HG02870 (cell line): ENCODE measurements at regions not wholly inside any gene's neighbourhood (a gene's known extent, or its start where the extent isn't known, plus 50 kb on each side); places are given as distances from the start of the nearest gene placed in this dataset.

Source experiments
- ATAC-seq: cut with Tn5 transposase; IDR thresholded peaks from one replicate; pipeline ENCODE4 v1.9.1; 2021; ENCODE audit warnings: mild to moderate bottlenecking, moderate library complexity; ENCODE audit not compliant: unreplicated experiment

- no peak for ATAC-seq
These were observed 256.4 kb upstream of the SOX21 start for GRCh38 chr13:94968757-94969086.

GRCh38 chr13:94968040-94968756 lies 255.9 kb upstream of the SOX21 start:
- peak; percentile 9 for ATAC-seq

GRCh38 chr13:94967183-94968039 lies 255.1 kb upstream of the SOX21 start:
- ATAC-seq = peak; percentile 71

GRCh38 chr13:94966422-94966955 lies 254.1 kb upstream of the SOX21 start:
- no peak for ATAC-seq

GRCh38 chr13:94959626-94960025 lies 247.3 kb upstream of the SOX21 start:
- ATAC-seq = no peak

- no peak for ATAC-seq
These were observed 244.2 kb upstream of the SOX21 start for GRCh38 chr13:94956417-94957110.

- no peak for ATAC-seq
These were observed 240.4 kb upstream of the SOX21 start for GRCh38 chr13:94952787-94953186.

- no peak for ATAC-seq
These were observed 238.0 kb upstream of the SOX21 start for GRCh38 chr13:94950303-94950702.

- no peak for ATAC-seq
These were observed 235.6 kb upstream of the SOX21 start for GRCh38 chr13:94947965-94948371.

- ATAC-seq = no peak
These were observed 235.0 kb upstream of the SOX21 start for GRCh38 chr13:94947392-94947791.

GRCh38 chr13:94946039-94946438 lies 233.7 kb upstream of the SOX21 start:
- no peak for ATAC-seq

- no peak for ATAC-seq
These were observed 225.8 kb upstream of the SOX21 start for GRCh38 chr13:94938124-94938523.

GRCh38 chr13:94936633-94937032 lies 224.3 kb upstream of the SOX21 start:
- ATAC-seq = no peak

- ATAC-seq = no peak
These were observed 221.6 kb upstream of the SOX21 start for GRCh38 chr13:94933936-94934335.

- ATAC-seq = no peak
These were observed 220.9 kb upstream of the SOX21 start for GRCh38 chr13:94933230-94933751.

GRCh38 chr13:94928127-94928775 lies 215.9 kb upstream of the SOX21 start:
- ATAC-seq = no peak

GRCh38 chr13:94925263-94925662 lies 212.9 kb upstream of the SOX21 start:
- no peak for ATAC-seq

- ATAC-seq = no peak
These were observed 208.8 kb upstream of the SOX21 start for GRCh38 chr13:94921181-94921580.

GRCh38 chr13:94920578-94920977 lies 208.2 kb upstream of the SOX21 start:
- ATAC-seq = no peak

GRCh38 chr13:94917824-94918223 lies 205.5 kb upstream of the SOX21 start:
- no peak for ATAC-seq

- no peak for ATAC-seq
These were observed 202.6 kb upstream of the SOX21 start for GRCh38 chr13:94914895-94915294.
